Kidney capillary endothelial cell (primary cell): ENCODE measurements at regions not wholly inside any gene's neighbourhood (a gene's known extent, or its start where the extent isn't known, plus 50 kb on each side); places are given as distances from the start of the nearest gene placed in this dataset.
A peak's percentile ranks its signal among the peaks of the same experiment; 100 is the strongest.
"Not testable (repeated sequence)": the region's sequence is repeated elsewhere in the genome, so short reads cannot be mapped to it uniquely, and the experiment has no call there.

ENCODE experiments used
- DNase-seq: peaks from one replicate; pipeline ENCODE4 v3.0.0-alpha.2; 2018; ENCODE audit warnings: low spot score

DNA sequence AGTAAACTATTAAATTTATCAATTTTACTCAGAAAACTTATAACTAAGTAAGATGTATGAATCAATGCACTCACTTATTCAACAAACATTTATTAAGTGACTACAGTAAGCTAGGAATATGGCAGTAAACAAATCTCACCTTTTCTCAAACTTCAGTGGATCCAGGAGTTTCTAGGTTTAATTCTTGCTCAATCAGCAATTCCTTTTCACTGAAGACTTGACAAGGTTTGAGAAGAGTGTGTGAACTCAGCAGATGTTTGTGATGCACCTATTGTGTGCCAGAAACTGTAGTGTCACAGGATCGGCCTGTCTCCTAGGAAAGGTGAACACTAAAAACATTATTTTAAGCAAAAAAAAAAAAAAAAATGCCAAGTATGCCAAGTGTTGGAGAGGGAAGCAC, 167.8 kb downstream of the ALG10 start:
- no peak for DNase-seq

DNA sequence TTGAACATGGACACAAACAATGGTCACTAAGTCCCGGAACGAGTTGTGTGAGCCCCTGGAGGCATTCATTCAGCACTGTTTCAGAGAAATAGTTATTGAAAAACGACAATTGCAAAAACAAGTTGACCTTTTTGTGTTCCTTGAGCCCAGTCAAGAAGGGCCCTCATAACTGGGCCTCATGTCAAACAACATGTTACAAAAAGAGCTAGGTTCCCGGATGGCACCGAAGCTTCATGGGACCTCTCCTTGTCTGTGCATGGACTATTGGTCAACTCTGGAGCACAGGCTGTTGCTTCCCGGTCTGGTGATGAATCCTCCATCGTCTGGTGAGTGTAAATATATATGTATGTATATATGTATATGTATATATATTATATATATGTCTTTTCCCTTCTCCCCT, 176.6 kb downstream of the ALG10 start:
- DNase-seq: no peak

DNA sequence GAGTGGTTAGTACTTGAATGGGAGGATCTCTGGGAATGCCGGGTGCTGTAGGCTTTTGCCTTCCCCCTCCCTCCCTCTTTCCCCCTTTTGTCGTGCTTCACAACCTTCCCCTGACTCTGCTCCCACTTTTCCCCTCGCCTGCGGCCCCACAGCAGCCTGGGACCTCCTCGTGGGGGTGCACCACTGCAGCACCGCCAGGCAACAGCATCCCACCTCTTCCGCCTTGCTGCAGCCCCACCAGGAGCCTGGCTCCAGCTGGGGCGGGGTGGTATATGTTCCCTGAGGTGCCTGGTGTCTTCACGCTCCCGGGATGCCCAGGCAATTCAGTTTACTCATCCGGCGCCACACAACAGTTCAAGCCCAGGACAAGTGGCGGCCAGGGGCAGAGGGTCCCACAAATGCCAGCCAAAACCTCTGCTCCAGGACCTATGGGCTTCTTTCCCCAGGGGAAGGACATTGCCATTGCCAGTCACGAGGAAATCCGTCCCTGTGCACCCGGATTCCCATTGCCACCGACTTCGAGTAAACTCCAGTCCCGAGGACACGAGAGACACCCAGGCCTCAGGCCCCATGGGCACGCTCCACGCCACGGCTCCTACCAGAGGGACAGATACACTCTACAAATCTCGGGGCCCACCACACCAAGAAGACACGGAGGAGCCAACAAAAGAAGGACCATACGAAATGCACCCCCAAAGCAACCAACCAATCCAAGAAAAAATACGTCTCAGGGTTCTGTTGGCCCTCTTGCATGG, 181.7 kb downstream of the ALG10 start:
- DNase-seq: no peak

DNA sequence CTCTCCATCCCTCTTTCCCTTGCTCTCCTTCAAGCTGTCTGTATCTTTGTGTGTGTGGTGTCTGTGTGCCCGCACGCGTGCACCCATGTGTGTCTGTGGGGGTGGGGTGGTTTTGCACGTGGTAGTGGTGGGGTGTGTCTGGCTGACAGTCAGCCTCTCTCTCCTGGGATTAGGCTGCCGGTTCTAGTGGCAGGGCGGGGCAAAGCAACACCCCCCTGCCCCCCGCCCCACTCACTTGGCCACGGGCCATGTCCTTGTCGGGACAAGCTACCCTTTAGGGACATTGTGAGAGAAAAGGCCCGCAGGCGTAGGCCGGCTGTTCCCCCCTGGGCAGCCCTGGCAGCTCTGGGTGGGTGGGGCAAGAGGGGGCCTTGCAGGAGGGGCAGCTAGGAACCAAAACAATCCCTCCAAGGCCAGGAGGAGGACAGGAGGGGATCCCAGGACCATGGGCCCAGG, 182.6 kb downstream of the ALG10 start:
- DNase-seq: no peak

DNA sequence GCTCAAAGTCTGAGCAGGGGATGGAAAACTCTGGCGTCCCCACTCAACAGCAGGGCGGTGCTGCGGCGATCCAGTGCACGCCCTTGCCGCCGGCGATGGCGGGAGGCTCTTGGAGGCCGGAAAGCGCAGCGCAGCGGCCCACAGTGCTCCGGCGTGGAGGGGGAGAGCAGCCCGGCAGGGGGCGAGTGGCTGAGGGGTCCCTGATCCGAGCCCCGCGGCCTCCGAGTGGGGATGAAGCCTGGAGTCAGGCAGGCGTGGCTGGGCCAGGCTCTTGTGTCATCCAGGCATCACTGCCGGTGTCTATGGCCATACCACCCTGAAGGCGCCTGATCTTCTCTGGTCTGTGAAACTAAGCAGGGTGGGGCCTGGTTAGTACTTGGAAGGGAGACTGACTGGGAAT, 183.1 kb downstream of the ALG10 start:
- no peak for DNase-seq

DNA sequence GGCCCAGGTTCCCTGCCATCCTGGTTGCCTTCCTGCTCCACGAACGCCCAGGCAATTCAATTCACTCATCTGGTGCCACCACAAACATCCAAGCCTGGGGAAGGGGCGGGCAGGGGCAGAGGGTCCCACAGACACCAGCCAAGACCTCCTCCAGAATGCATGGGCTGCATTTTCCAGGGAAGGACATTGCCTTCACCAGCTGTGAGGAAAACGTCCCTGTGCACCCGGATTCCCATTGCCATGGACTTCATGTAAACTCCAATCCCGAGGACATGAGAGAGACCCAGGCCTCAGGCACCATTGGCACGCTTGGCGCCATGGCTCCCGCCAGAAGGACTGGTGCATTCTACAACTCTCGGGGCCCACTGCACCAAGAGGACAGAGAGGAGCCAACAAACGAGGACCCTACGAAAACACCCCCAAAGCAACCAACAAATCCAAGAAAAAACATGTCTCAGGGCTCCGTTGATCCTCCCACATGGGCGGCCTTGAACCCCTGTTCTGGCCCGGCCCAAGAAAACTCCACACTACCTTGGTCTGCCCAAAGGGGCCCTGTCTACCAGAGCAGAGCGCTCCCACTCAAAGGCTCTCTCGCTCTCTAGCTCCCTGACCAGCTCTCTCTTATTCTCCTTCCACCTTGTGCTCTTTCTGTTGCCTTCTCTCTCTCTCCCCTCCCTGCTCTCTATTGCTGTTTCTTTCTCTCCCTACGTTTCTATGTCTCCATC, 183.9 kb downstream of the ALG10 start:
- no peak for DNase-seq

DNA sequence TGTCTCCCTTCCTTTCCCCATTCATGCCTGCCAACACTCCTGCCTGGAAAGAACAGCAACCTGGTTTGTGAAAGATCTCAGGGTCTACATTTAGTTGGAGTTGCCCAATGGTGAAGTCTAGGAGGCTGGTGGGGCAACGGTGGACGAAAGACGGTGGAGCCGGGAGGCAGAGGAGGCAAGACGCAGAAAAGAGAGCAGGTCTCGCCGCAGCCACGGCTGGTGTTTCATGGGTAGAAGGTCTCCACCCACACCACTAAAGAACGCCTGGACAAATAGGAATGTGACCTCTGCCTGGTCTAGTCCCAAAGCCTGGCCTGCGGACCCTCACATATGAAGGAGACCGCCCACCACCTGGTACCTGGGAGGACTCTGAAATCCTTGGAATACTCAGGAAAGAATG, 185.6 kb downstream of the ALG10 start:
- DNase-seq: no peak

DNA sequence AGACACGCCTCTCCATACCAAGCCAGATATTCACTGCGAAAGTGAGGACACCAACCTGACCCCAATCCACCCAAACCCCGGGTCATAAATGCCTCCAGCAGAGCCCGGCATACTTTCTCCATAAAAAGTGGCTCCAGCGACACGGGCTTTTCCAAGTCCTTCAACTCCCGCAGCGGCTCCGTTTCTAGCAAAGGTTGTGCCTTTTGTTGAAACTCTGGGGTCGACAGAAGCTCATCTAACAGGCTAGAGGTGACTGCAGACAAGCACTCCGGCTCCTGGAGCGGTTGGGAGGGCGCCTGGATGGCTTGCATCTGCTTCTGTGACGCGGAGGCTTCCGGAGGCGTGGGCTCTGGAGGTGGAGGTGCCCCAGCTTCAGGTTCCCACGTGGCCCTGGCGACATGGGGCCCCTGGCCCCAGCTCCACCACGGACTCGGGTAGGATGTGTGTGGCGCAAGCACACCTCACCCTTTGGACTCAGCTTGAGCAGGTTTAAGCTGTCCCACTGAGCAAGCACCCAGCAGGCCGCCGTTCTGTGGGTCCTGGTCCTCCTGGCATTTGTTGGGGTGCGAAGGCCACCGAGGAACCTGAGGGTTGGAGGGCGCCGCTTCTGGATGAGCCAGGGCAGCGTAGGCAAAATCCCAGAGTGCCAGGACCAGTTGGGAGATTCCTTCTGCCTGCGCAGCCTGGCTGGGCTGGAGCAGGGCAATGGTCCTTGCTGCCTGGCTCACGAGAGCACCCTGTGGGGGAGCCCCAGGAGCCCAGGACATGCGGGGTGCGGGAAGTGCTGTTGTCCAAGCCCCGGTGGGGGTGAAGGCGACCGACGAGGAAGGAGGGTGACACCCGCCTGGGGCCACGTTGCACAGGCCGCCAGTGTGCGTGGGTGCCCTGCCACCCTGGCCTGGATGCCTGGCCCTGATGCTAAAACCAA, 186.3 kb downstream of the ALG10 start:
- no peak for DNase-seq

GRCh38 chr12:34209259-34209835, 187.1 kb downstream of the ALG10 start:
- no peak for DNase-seq

GRCh38 chr12:34210183-34210582, 187.9 kb downstream of the ALG10 start:
- DNase-seq: no peak

GRCh38 chr12:34210689-34211530, 188.6 kb downstream of the ALG10 start:
- no peak for DNase-seq

GRCh38 chr12:34212651-34213050, 190.4 kb downstream of the ALG10 start:
- DNase-seq: no peak

DNA sequence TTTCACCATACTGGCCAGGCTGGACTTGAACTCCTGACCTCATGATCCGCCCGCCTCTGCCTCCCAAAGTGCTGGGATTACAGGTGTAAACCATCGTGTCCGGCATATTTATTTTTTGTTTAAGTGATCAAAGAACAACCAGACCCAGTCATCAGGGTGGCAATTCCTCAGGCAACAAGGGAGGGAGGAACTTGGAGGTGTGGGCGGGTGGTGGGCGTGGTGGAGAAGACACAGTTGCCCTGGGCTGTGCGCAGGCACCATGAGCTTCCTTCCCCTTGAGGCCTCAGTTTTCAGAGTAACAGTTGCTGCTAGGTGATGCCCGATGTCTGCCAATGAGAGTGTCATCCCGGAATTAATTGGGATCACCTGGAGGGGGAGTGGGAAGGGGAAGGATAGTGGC, 191.7 kb downstream of the ALG10 start:
- no peak for DNase-seq

- no peak for DNase-seq
Measured at GRCh38 chr12:34215213-34215892, 193.1 kb downstream of the ALG10 start.

GRCh38 chr12:34215893-34216285, 193.6 kb downstream of the ALG10 start:
- DNase-seq: no peak

DNA sequence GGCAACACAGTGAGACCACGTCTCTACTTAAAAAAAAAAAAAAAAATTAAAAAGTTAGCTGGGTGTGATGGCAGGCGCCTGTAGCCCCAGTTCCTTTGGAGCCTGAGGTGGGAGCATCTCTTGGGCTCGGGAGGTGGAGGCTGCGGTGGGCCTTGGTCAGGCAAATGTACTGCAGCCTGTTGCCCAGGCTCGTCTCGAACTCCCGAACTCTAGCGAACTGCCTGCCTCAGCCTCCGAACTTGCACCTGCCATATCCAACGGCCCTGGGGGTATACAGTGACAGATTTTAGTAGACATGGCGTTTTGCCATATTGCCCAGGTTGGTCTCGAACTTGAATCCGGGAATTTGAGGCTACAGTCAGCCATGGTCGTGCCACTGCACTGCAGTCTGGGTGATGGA, 195.4 kb downstream of the ALG10 start:
- DNase-seq: no peak

DNA sequence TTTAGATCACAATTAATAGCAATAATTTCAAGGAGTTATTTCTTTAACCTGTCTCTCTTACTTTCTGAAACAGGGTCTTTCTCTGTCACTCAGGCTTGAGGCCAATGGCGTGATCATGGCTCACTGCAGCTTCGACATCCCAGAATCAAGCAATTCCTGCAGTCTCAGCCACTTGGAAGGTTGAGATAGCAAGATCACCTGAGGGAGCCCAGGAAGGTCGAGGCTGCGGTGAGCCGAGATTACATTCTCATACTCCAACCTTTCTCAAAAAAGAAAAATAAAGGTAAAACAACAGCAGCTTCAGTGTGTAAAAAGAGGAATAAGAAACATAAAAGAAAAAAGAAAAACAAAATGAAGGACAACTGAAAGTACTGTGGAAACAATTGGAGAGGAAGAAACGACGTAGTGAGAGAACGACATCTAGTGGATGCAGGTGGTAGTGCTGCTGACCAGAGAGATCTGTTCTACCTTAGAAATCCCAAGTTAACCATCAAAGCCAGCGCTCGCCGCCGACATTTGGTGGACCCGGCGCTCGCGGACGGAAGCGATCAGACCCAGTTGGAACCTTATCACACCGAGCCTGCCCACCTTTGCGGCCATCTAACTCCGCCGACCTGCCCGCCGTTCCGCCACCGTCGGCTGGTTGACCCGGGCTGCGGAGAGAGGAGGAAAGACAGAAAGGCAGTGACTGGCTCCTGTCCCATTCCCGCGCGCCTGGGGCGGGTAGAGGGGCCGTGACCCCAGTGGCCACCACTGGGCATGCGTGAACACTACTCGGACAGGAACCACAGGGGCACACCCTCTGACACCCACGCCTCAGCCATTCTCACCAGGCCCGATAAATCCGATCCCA, 196.1 kb downstream of the ALG10 start:
- DNase-seq: peak; percentile 38

- DNase-seq: no peak
Measured at GRCh38 chr12:34219046-34219770, 196.9 kb downstream of the ALG10 start.

- not testable (repeated sequence) for DNase-seq
Measured at GRCh38 chr12:34220079-34220478, 197.8 kb downstream of the ALG10 start.
